Skeletal muscle tissue (tissue), 3 donors: ENCODE measurements at regions not wholly inside any gene's neighbourhood (a gene's known extent, or its start where the extent isn't known, plus 50 kb on each side); places are given as distances from the start of the nearest gene placed in this dataset.
A peak's percentile ranks its signal among the peaks of the same experiment; 100 is the strongest.
"Not testable (repeated sequence)": the region's sequence is repeated elsewhere in the genome, so short reads cannot be mapped to it uniquely, and the experiment has no call there.

Experiments
- H3K27ac ChIP-seq: one replicate; pipeline ENCODE4 v1.7.0; 2013; ENCODE audit warnings: mild to moderate bottlenecking, low read depth, low read length, inconsistent platforms
- H3K27me3 ChIP-seq, 3 donors: one replicate each; pipeline ENCODE4 v1.7.0; 2013; ENCODE audit warnings: low read length in 3 of 3; ENCODE audit not compliant: control insufficient read depth in 3 of 3, insufficient read depth in 3 of 3
- H3K36me3 ChIP-seq, 3 donors: one replicate each; pipeline ENCODE4 v1.7.0; 2013; ENCODE audit warnings: low read length in 3 of 3; ENCODE audit not compliant: control insufficient read depth in 3 of 3, insufficient read depth in 3 of 3
- H3K4me1 ChIP-seq, 3 donors: one replicate each; pipeline ENCODE4 v1.7.0; 2013; ENCODE audit warnings: low read length in 3 of 3, mild to moderate bottlenecking in 3 of 3; ENCODE audit not compliant: control insufficient read depth in 3 of 3, insufficient read depth in 3 of 3
- H3K4me3 ChIP-seq, 3 donors: one replicate each; pipeline ENCODE4 v1.7.0; 2013; ENCODE audit warnings: low read length in 3 of 3
- H3K9ac ChIP-seq, 3 donors: one replicate each; pipeline ENCODE4 v1.7.0; 2013; ENCODE audit warnings: low read length in 3 of 3, mild to moderate bottlenecking in 3 of 3, moderate library complexity in 2 of 3, low read depth in 1 of 3
- H3K9me3 ChIP-seq, 3 donors: one replicate each; pipeline ENCODE4 v1.7.0; 2013; ENCODE audit warnings: low read length in 3 of 3; ENCODE audit not compliant: control insufficient read depth in 3 of 3
- donor health status: Osteomylitis.

GRCh38 chr9:94420098-94420497 is 91.7 kb upstream of the NUTM2F start:
- H3K4me3 ChIP-seq, H3K27me3 ChIP-seq, H3K27ac ChIP-seq, H3K9ac ChIP-seq, H3K36me3 ChIP-seq, H3K4me1 ChIP-seq, H3K9me3 ChIP-seq: not testable (repeated sequence)

GRCh38 chr9:94421951-94422350 is 93.5 kb upstream of the NUTM2F start:
- H3K36me3 ChIP-seq, H3K4me3 ChIP-seq, H3K9ac ChIP-seq, H3K9me3 ChIP-seq, H3K27me3 ChIP-seq, H3K27ac ChIP-seq, H3K4me1 ChIP-seq: not testable (repeated sequence)

- not testable (repeated sequence) for H3K27me3 ChIP-seq, H3K9me3 ChIP-seq, H3K9ac ChIP-seq, H3K27ac ChIP-seq, H3K36me3 ChIP-seq, H3K4me1 ChIP-seq, H3K4me3 ChIP-seq
Measured at GRCh38 chr9:94425312-94425711, 96.9 kb upstream of the NUTM2F start.

- H3K27ac ChIP-seq, H3K36me3 ChIP-seq, H3K27me3 ChIP-seq, H3K4me3 ChIP-seq, H3K9me3 ChIP-seq, H3K9ac ChIP-seq, H3K4me1 ChIP-seq: not testable (repeated sequence)
Measured at GRCh38 chr9:94437128-94437527, 108.7 kb upstream of the NUTM2F start.

- H3K9me3 ChIP-seq, H3K36me3 ChIP-seq, H3K4me3 ChIP-seq, H3K27me3 ChIP-seq, H3K4me1 ChIP-seq, H3K9ac ChIP-seq, H3K27ac ChIP-seq: not testable (repeated sequence)
Measured at GRCh38 chr9:94438336-94438735, 109.9 kb upstream of the NUTM2F start.

GRCh38 chr9:94441146-94441545 is 112.7 kb upstream of the NUTM2F start:
- not testable (repeated sequence) for H3K4me3 ChIP-seq

GRCh38 chr9:94441796-94442195 is 113.1 kb upstream of the PCAT7 start:
- H3K27ac ChIP-seq, result no peak overlapping the region
- no peak overlapping the region for H3K4me3 ChIP-seq
- no peak overlapping the region for H3K9ac ChIP-seq
- H3K4me1 ChIP-seq, result peaks cover 0 to 8% (median 0%) of the 10 kb centered on the region in 3 donors
- H3K9me3 ChIP-seq, result no peaks in the 10 kb centered on the region
- peaks cover 0 to 5% (median 2%) of the 10 kb centered on the region in 3 donors for H3K36me3 ChIP-seq
- H3K27me3 ChIP-seq, result no peaks in the 10 kb centered on the region

More at GRCh38 chr9:94441146-94441545, 112.7 kb upstream of the NUTM2F start:
- H3K9me3 ChIP-seq, H3K36me3 ChIP-seq, H3K4me1 ChIP-seq, H3K27ac ChIP-seq, H3K9ac ChIP-seq, H3K27me3 ChIP-seq: not testable (repeated sequence)

- Histone ChIP-seq H3K4me3 (no peak overlapping the region), H3K27ac (no peak overlapping the region), H3K9ac (no peak overlapping the region), H3K4me1 (peaks cover 0 to 8% (median 0%) of the 10 kb centered on the region in 3 donors), H3K27me3 (no peaks in the 10 kb centered on the region), H3K36me3 (peaks cover 4 to 13% (median 5%) of the 10 kb centered on the region in 3 donors), H3K9me3 (no peaks in the 10 kb centered on the region)
Measured at GRCh38 chr9:94443032-94443722, 111.7 kb upstream of the PCAT7 start.

GRCh38 chr9:94445863-94446262 is 109.0 kb upstream of the PCAT7 start:
- peaks cover 4 to 26% (median 25%) of the 10 kb centered on the region in 3 donors for H3K36me3 ChIP-seq
- peak overlapping the region in 1 of 3 donors; percentile 36 for H3K9ac ChIP-seq
- peaks cover 0 to 8% (median 0%) of the 10 kb centered on the region in 3 donors for H3K4me1 ChIP-seq
- H3K27ac ChIP-seq, result no peak overlapping the region
- H3K4me3 ChIP-seq, result peak overlapping the region in 1 of 3 donors; percentile 4
- H3K27me3 ChIP-seq, result no peaks in the 10 kb centered on the region
- H3K9me3 ChIP-seq, result no peaks in the 10 kb centered on the region

- no peak overlapping the region for H3K4me3 ChIP-seq
- no peak overlapping the region for H3K9ac ChIP-seq
- H3K27ac ChIP-seq, result no peak overlapping the region
- H3K27me3 ChIP-seq, result no peaks in the 10 kb centered on the region
- H3K4me1 ChIP-seq, result peaks cover 0 to 8% (median 0%) of the 10 kb centered on the region in 3 donors
- H3K9me3 ChIP-seq, result no peaks in the 10 kb centered on the region
- peaks cover 8 to 43% (median 37%) of the 10 kb centered on the region in 3 donors for H3K36me3 ChIP-seq
Measured at GRCh38 chr9:94449486-94449885, 105.4 kb upstream of the PCAT7 start.
